ENCODE measurements at regions not wholly inside any gene's neighbourhood (a gene's known extent, or its start where the extent isn't known, plus 50 kb on each side); places are given as distances from the start of the nearest gene placed in this dataset.

DNA sequence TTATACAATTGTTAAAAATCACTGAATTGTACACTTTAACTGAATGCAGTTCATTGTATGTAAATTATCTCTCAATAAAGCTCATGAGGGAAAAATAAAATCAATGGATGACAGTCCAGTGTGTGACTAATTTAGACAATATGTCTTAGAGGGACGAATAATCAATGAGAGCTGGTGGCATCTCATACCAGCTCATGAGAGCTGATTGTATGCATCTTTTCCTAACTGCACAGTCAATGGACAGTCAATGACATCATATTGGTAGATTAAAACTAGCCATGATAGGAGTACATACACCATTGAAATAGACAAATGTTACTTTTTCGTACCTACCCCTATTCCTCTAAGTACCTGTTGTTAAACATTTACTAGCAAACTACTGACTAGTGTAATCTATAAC is 946.1 kb downstream of the SQOR start:
- DNase-seq (ENCODE audit: low spot score), result no peak
- H3K4me3 Mint-ChIP-seq (ENCODE audit: unreplicated experiment), result no peak overlapping the region
- H3K27me3 Mint-ChIP-seq (ENCODE audit: unreplicated experiment), result peaks cover 2% of the 10 kb centered on the region
- peaks cover 3% of the 10 kb centered on the region for H3K9me3 Mint-ChIP-seq (ENCODE audit: unreplicated experiment)
- no peak overlapping the region for H3K27ac Mint-ChIP-seq (ENCODE audit: unreplicated experiment)
- TF ChIP-seq, protein P1, sequence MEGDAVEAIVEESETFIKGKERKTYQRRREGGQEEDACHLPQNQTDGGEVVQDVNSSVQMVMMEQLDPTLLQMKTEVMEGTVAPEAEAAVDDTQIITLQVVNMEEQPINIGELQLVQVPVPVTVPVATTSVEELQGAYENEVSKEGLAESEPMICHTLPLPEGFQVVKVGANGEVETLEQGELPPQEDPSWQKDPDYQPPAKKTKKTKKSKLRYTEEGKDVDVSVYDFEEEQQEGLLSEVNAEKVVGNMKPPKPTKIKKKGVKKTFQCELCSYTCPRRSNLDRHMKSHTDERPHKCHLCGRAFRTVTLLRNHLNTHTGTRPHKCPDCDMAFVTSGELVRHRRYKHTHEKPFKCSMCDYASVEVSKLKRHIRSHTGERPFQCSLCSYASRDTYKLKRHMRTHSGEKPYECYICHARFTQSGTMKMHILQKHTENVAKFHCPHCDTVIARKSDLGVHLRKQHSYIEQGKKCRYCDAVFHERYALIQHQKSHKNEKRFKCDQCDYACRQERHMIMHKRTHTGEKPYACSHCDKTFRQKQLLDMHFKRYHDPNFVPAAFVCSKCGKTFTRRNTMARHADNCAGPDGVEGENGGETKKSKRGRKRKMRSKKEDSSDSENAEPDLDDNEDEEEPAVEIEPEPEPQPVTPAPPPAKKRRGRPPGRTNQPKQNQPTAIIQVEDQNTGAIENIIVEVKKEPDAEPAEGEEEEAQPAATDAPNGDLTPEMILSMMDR (IDR thresholded peaks at IDR 0.05; ENCODE audit: unreplicated experiment), result no peak
- H3K4me1 Mint-ChIP-seq (ENCODE audit: unreplicated experiment), result no peaks in the 10 kb centered on the region
- H3K36me3 Mint-ChIP-seq (ENCODE audit: low read depth, unreplicated experiment), result no peaks in the 10 kb centered on the region

DNA sequence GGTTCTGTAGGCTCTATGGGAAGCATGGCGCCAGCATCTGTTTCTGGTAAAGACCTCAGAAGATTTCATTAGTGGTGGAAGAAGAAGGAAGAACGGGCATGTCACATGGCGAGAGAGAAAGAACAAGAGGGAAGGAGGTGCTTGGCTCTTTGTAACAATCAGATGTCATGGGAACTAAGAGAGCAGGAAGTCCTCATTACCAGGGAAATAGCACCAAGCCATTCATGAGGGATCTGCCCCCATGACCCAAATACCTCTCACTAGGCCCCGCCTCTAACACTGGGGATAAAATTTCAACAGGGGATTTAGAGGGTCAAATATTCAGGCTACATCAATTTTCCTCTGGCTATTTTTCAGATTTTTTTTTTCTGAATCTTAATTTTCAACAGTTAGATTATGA is 954.3 kb downstream of the SQOR start:
- no peak for DNase-seq (ENCODE audit: low spot score)
- no peak overlapping the region for H3K27ac Mint-ChIP-seq (ENCODE audit: unreplicated experiment)
- peaks cover 27% of the 10 kb centered on the region for H3K9me3 Mint-ChIP-seq (ENCODE audit: unreplicated experiment)
- peaks cover 12% of the 10 kb centered on the region for H3K27me3 Mint-ChIP-seq (ENCODE audit: unreplicated experiment)
- H3K4me1 Mint-ChIP-seq (ENCODE audit: unreplicated experiment), result no peaks in the 10 kb centered on the region
- no peak overlapping the region for H3K4me3 Mint-ChIP-seq (ENCODE audit: unreplicated experiment)
- peaks cover 8% of the 10 kb centered on the region for H3K36me3 Mint-ChIP-seq (ENCODE audit: low read depth, unreplicated experiment)
- TF ChIP-seq, protein P1 (IDR thresholded peaks at IDR 0.05; ENCODE audit: unreplicated experiment), result no peak

DNA sequence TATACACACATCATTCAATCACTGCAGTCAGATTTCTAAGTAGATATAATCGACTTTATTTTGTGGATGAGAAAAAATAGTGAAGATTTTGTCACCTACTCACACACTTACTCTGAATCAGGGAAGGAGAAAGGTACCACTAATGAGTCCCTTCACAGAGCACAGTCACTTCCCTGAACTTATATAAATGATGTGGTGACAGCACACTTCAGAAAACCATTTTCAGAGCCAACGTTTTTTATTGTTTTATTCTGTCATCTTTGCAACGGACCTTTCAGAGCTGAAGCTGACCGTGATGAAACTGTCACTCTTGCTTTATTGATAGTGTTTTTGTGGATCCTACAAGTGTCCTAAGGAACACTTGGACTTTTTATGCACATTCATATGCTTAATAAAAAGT is 956.6 kb downstream of the SQOR start:
- Mint-ChIP-seq H3K36me3 (ENCODE audit: low read depth, unreplicated experiment) (peaks cover 8% of the 10 kb centered on the region), H3K4me3 (ENCODE audit: unreplicated experiment) (no peak overlapping the region), H3K9me3 (ENCODE audit: unreplicated experiment) (peaks cover 27% of the 10 kb centered on the region), H3K27ac (ENCODE audit: unreplicated experiment) (no peak overlapping the region), H3K27me3 (ENCODE audit: unreplicated experiment) (peaks cover 10% of the 10 kb centered on the region), H3K4me1 (ENCODE audit: unreplicated experiment) (no peaks in the 10 kb centered on the region)
- DNase-seq (ENCODE audit: low spot score), result no peak
- TF ChIP-seq, protein P1 (IDR thresholded peaks at IDR 0.05; ENCODE audit: unreplicated experiment), result no peak

DNA sequence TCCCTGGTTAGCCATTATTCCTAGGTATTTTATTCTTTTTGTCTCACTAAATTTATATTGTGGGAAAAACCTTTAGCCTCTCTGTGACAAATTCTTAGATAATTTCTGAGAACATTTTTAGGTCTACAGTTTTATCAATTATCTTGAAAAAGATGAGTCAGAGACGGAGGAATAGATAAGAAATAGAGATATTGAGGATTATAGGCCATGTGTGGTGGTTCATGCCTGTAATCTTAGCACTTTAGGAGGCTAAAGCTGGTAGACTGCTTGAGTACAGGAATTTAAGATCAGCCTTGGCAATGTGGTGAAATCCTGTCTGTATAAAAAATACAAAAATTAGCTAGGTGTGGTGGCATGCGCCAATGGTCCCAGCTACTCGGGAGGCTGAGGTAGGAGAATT is 960.2 kb downstream of the SQOR start:
- Mint-ChIP-seq H3K36me3 (ENCODE audit: low read depth, unreplicated experiment) (no peaks in the 10 kb centered on the region), H3K27ac (ENCODE audit: unreplicated experiment) (no peak overlapping the region), H3K4me3 (ENCODE audit: unreplicated experiment) (no peak overlapping the region), H3K27me3 (ENCODE audit: unreplicated experiment) (no peaks in the 10 kb centered on the region), H3K9me3 (ENCODE audit: unreplicated experiment) (peaks cover 17% of the 10 kb centered on the region), H3K4me1 (ENCODE audit: unreplicated experiment) (no peaks in the 10 kb centered on the region)
- no peak for DNase-seq (ENCODE audit: low spot score)
- TF ChIP-seq, protein P1 (IDR thresholded peaks at IDR 0.05; ENCODE audit: unreplicated experiment), result no peak

DNA sequence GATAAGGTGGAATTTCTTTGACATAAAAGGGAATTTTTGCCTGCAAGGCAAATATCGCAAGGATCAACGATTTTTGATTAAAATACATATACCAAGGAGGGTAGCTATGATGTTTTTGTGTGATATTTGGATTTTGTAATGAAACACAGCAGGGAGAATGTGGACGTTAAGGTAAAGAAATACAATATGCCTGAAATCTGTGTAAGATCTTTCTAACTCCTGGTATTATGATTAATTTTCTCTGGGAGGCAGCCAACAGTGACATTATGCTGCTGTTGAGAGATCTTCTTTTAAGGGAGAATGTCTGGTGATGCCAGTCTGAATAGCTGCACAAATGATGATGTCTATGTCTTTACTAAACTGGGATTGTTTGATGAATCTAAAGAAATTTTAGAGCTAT is 972.2 kb downstream of the SQOR start:
- Mint-ChIP-seq H3K4me1 (ENCODE audit: unreplicated experiment) (no peaks in the 10 kb centered on the region), H3K9me3 (ENCODE audit: unreplicated experiment) (no peaks in the 10 kb centered on the region), H3K27me3 (ENCODE audit: unreplicated experiment) (no peaks in the 10 kb centered on the region), H3K4me3 (ENCODE audit: unreplicated experiment) (no peak overlapping the region), H3K27ac (ENCODE audit: unreplicated experiment) (no peak overlapping the region), H3K36me3 (ENCODE audit: low read depth, unreplicated experiment) (no peaks in the 10 kb centered on the region)
- no peak for DNase-seq (ENCODE audit: low spot score)
- TF ChIP-seq, protein P1 (IDR thresholded peaks at IDR 0.05; ENCODE audit: unreplicated experiment), result no peak

All from endothelial cell (in vitro differentiated cells).